A673 (cell line): ENCODE measurements at regions not wholly inside any gene's neighbourhood (a gene's known extent, or its start where the extent isn't known, plus 50 kb on each side); places are given as distances from the start of the nearest gene placed in this dataset.

Source experiments
- BruUV-seq: library from RNA; stranded (reverse); fragments of 400-500 nt; replicated peaks from 2 replicates; lab custom pipeline; 2021; lab: Mats Ljungman, UMichigan
- CTCF ChIA-PET: fragments of 300-600 bp; sonication (Branson Sonifier 250); formaldehyde crosslinking; loops from one replicate; lab custom pipeline; 2022; ENCODE audit warnings: antibody characterized with exemption; lab: Charles Lee
- POLR2A ChIA-PET: fragments of 300-600 bp; sonication (Branson Sonifier 250); formaldehyde crosslinking; loops from one replicate; lab custom pipeline; 2022; ENCODE audit warnings: antibody characterized with exemption; ENCODE audit not compliant: low non-redundant PET; lab: Charles Lee
- DNase-seq: peaks from one replicate; pipeline ENCODE4 v3.0.0-alpha.2; 2015; ENCODE audit warnings: low spot score
- H3K27ac ChIP-seq: fragments of 200-600 bp; sonication (generic); 2 replicates; pipeline ENCODE4 v1.5.1; 2016; ENCODE audit warnings: mixed run types, low read depth, mild to moderate bottlenecking, mixed read lengths, antibody characterized with exemption, low read length; ENCODE audit not compliant: poor library complexity, severe bottlenecking
- H3K27me3 ChIP-seq: fragments of 200-600 bp; sonication (generic); replicated peaks from 2 replicates; pipeline ENCODE4 v1.6.1; 2017; ENCODE audit warnings: mixed run types, low read depth, mild to moderate bottlenecking, mixed read lengths, antibody characterized with exemption, low read length; ENCODE audit not compliant: insufficient read depth, poor library complexity
- H3K36me3 ChIP-seq: fragments of 200-600 bp; sonication (generic); 2 replicates; pipeline ENCODE4 v1.6.1; 2016; ENCODE audit warnings: mixed run types, mild to moderate bottlenecking, mixed read lengths, antibody characterized with exemption, low read length; ENCODE audit not compliant: insufficient read depth, poor library complexity, severe bottlenecking
- H3K4me1 ChIP-seq: fragments of 200-600 bp; sonication (generic); 2 replicates; pipeline ENCODE4 v1.6.1; 2017; ENCODE audit warnings: mixed run types, mild to moderate bottlenecking, mixed read lengths, antibody characterized with exemption, low read length; ENCODE audit not compliant: insufficient read depth, poor library complexity, severe bottlenecking
- H3K4me3 ChIP-seq: fragments of 200-600 bp; sonication (generic); 2 replicates; pipeline ENCODE4 v1.5.1; 2016; ENCODE audit warnings: low read depth, mixed run types, mild to moderate bottlenecking, mixed read lengths, low read length; ENCODE audit not compliant: poor library complexity, severe bottlenecking
- H3K9me3 ChIP-seq: fragments of 200-600 bp; sonication (generic); 2 replicates; pipeline ENCODE4 v1.6.1; 2016; ENCODE audit warnings: mixed run types, low read depth, mild to moderate bottlenecking, mixed read lengths, antibody characterized with exemption, low read length; ENCODE audit not compliant: poor library complexity, severe bottlenecking
- CTCF ChIP-seq: fragments of 300-800, 200-600 bp; sonication (generic); conservative IDR thresholded peaks from 2 replicates; pipeline ENCODE4 v1.5.1; 2017; ENCODE audit warnings: low read depth, mild to moderate bottlenecking, antibody characterized with exemption, low read length, moderate library complexity, mixed read lengths
- EZH2 ChIP-seq: fragments of 200-600 bp; sonication (generic); IDR thresholded peaks from 2 replicates; pipeline ENCODE4 v1.6.1; 2017; ENCODE audit warnings: borderline replicate concordance, low read depth, mild to moderate bottlenecking, mixed read lengths, antibody characterized with exemption, low read length; ENCODE audit not compliant: poor library complexity, severe bottlenecking
- intact Hi-C: fragments of 100-400 bp; cut with micrococcal nuclease; formaldehyde crosslinking; loops from one replicate; pipeline ENCODE4 v1.10.0; 2022; ENCODE audit not compliant: unreplicated experiment

- BruUV-seq, result no TSS peak
- no peak for DNase-seq
- H3K36me3 ChIP-seq, result no peaks in the 10 kb centered on the region
- TF ChIP-seq CTCF (no peak), EZH2 (no peak)
- POLR2A ChIA-PET, result no interaction called here
- CTCF ChIA-PET, result no interaction called here
- H3K27ac ChIP-seq, result no peak overlapping the region
- no peaks in the 10 kb centered on the region for H3K27me3 ChIP-seq
- H3K9me3 ChIP-seq, result no peaks in the 10 kb centered on the region
- intact Hi-C loops, result no loop called here
- H3K4me1 ChIP-seq, result no peaks in the 10 kb centered on the region
- H3K4me3 ChIP-seq, result no peak overlapping the region
These were observed 203.1 kb upstream of the NEBL start for GRCh38 chr10:21100190-21100589.

- no peak for DNase-seq
- no peaks in the 10 kb centered on the region for H3K4me1 ChIP-seq
- H3K9me3 ChIP-seq, result no peaks in the 10 kb centered on the region
- intact Hi-C loops, result no loop called here
- BruUV-seq, result no TSS peak
- POLR2A ChIA-PET, result interaction anchor here (0.7 kb wide), 1 partner anchor 10 kb away, joined by 3 read pairs; no protein-coding TSS in a partner anchor
- TF ChIP-seq CTCF (no peak), EZH2 (no peak)
- H3K4me3 ChIP-seq, result no peak overlapping the region
- CTCF ChIA-PET, result no interaction called here
- H3K36me3 ChIP-seq, result no peaks in the 10 kb centered on the region
- H3K27me3 ChIP-seq, result no peaks in the 10 kb centered on the region
- H3K27ac ChIP-seq, result no peak overlapping the region
These were observed 202.4 kb upstream of the NEBL start for GRCh38 chr10:21099291-21100062.

GRCh38 chr10:21097926-21098355 lies 200.8 kb upstream of the NEBL start:
- no TSS peak for BruUV-seq
- intact Hi-C loops, result no loop called here
- H3K27me3 ChIP-seq, result no peaks in the 10 kb centered on the region
- ChIA-PET CTCF (no interaction called here), POLR2A (no interaction called here)
- DNase-seq, result no peak
- no peak overlapping the region for H3K4me3 ChIP-seq
- TF ChIP-seq CTCF, result no peak
- no peak for TF ChIP-seq EZH2
- no peaks in the 10 kb centered on the region for H3K36me3 ChIP-seq
- H3K27ac ChIP-seq, result no peak overlapping the region
- no peaks in the 10 kb centered on the region for H3K9me3 ChIP-seq
- no peaks in the 10 kb centered on the region for H3K4me1 ChIP-seq
